CD4-positive, alpha-beta memory T cell (primary cell): ENCODE measurements at regions not wholly inside any gene's neighbourhood (a gene's known extent, or its start where the extent isn't known, plus 50 kb on each side); places are given as distances from the start of the nearest gene placed in this dataset.

ENCODE experiments used
- CTCF ChIA-PET: fragments of 350-600 bp; sonication (Branson Sonifier 250); formaldehyde crosslinking; loops from one replicate; lab custom pipeline; 2021; ENCODE audit warnings: inconsistent platforms; ENCODE audit not compliant: partially characterized antibody; lab: Charles Lee
- POLR2A ChIA-PET: fragments of 350-600 bp; sonication (Branson Sonifier 250); formaldehyde crosslinking; loops from one replicate; lab custom pipeline; 2021; ENCODE audit not compliant: partially characterized antibody; lab: Charles Lee
- DNase-seq, 5 donors: peaks; one replicate each; pipeline versions ENCODE4 v3.0.0 to v3.0.0-alpha.2; 2020 to 2022; ENCODE audit warnings: mixed read lengths in 1 of 5
- H3K27ac ChIP-seq: one replicate; pipeline ENCODE4 v1.7.0; 2013; ENCODE audit warnings: low read depth, low read length
- H3K27me3 ChIP-seq: 2 replicates; pipeline ENCODE4 v1.7.0; 2013; ENCODE audit warnings: mild to moderate bottlenecking, low read length, moderate library complexity; ENCODE audit not compliant: insufficient read depth
- H3K36me3 ChIP-seq: 2 replicates; pipeline ENCODE4 v1.7.0; 2013; ENCODE audit warnings: mild to moderate bottlenecking, low read length, moderate library complexity; ENCODE audit not compliant: insufficient read depth
- H3K4me1 ChIP-seq: 2 replicates; pipeline ENCODE4 v1.7.0; 2013; ENCODE audit warnings: mild to moderate bottlenecking, low read length, moderate library complexity; ENCODE audit not compliant: insufficient read depth
- H3K4me3 ChIP-seq, 2 donors: one replicate each; pipeline ENCODE4 v1.7.0; 2013; ENCODE audit warnings: low read length in 2 of 2, mild to moderate bottlenecking in 1 of 2
- H3K9me3 ChIP-seq, 2 donors: one replicate each; pipeline ENCODE4 v1.7.0; 2013; ENCODE audit warnings: low read length in 2 of 2, control low read depth in 1 of 2; ENCODE audit not compliant: control insufficient read depth in 1 of 2
- H3K27ac Mint-ChIP-seq, 7 donors: one replicate each; pipeline ENCODE4 v1.8.0; 2020 to 2021; ENCODE audit warnings: mixed read lengths in 7 of 7, mild to moderate bottlenecking in 6 of 7, inconsistent platforms in 3 of 7, moderate library complexity in 3 of 7
- H3K27me3 Mint-ChIP-seq, 2 donors: one replicate each; pipeline ENCODE4 v1.8.0; 2020 to 2021; ENCODE audit warnings: mixed read lengths in 2 of 2
- H3K36me3 Mint-ChIP-seq, 2 donors: one replicate each; pipeline ENCODE4 v1.8.0; 2020 to 2021; ENCODE audit warnings: mixed read lengths in 2 of 2, inconsistent platforms in 1 of 2, mild to moderate bottlenecking in 1 of 2
- H3K4me1 Mint-ChIP-seq, 4 donors: one replicate each; pipeline ENCODE4 v1.8.0; 2020 to 2021; ENCODE audit warnings: mixed read lengths in 4 of 4, mild to moderate bottlenecking in 1 of 4
- H3K4me3 Mint-ChIP-seq, 8 donors: one replicate each; pipeline ENCODE4 v1.8.0; 2020 to 2021; ENCODE audit warnings: mixed read lengths in 8 of 8, mild to moderate bottlenecking in 7 of 8, moderate library complexity in 6 of 8, inconsistent platforms in 3 of 8
- H3K9me3 Mint-ChIP-seq, 8 donors: one replicate each; pipeline ENCODE4 v1.8.0; 2020 to 2021; ENCODE audit warnings: mixed read lengths in 8 of 8, mild to moderate bottlenecking in 5 of 8, inconsistent platforms in 3 of 8, moderate library complexity in 1 of 8
- intact Hi-C: fragments of 100-400 bp; cut with micrococcal nuclease; formaldehyde crosslinking; loops from one replicate; pipeline ENCODE4 v1.15.1; 2023

DNA sequence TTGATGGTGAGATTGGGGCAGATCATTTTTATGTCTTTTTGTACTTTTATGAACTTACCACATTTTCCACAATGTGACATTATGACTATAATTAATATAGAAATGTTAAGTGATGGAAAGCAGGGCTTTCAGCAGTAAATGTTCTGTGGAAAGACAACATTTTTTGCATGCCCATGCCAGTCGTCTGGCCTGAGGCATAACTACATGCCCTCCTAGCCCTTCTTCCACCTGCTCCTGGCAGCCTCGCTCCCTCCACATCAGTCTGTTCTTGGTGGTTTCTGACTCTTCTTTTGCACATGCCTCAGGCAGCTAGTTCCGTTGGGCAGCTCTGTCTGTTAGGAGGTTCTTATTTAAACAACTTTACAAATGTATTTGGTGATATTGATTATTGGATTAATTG is 182.0 kb upstream of the TWIST2 start:
- no peaks in the 10 kb centered on the region for H3K9me3 ChIP-seq
- H3K27me3 ChIP-seq = no peaks in the 10 kb centered on the region
- CTCF ChIA-PET = no interaction called here
- Mint-ChIP-seq H3K4me1 (no peaks in the 10 kb centered on the region), H3K9me3 (peaks cover 5 to 36% (median 16%) of the 10 kb centered on the region in 8 donors), H3K4me3 (no peak overlapping the region), H3K27ac (no peak overlapping the region), H3K27me3 (peaks cover 12 to 23% of the 10 kb centered on the region in 2 donors), H3K36me3 (no peaks in the 10 kb centered on the region)
- H3K36me3 ChIP-seq = no peaks in the 10 kb centered on the region
- no peaks in the 10 kb centered on the region for H3K4me1 ChIP-seq
- DNase-seq = no peak
- POLR2A ChIA-PET = no interaction called here
- intact Hi-C loops = no loop called here
- no peak overlapping the region for H3K4me3 ChIP-seq
- no peak overlapping the region for H3K27ac ChIP-seq

DNA sequence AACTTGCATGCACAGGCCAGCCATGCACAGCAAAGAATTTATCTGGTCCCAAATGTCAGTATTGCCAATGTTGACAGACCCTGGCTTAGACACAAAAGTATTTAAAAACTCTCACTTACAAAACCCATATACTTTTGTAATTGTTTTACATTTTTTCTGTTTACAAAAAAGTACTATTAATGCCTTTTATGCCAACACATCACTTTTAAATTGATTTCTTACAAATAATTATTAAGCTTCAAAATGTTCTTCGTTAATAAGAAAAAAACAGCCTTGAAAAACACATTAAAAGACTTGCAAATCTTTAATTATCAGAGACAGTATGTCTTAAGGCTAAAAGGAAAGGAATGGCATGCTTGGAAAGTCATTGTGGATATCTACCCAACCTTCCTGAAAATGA is 181.3 kb upstream of the TWIST2 start:
- Histone ChIP-seq H3K36me3 (no peaks in the 10 kb centered on the region), H3K4me3 (no peak overlapping the region), H3K27ac (no peak overlapping the region), H3K4me1 (no peaks in the 10 kb centered on the region), H3K27me3 (no peaks in the 10 kb centered on the region), H3K9me3 (no peaks in the 10 kb centered on the region)
- intact Hi-C loops = no loop called here
- ChIA-PET CTCF (no interaction called here), POLR2A (no interaction called here)
- no peaks in the 10 kb centered on the region for H3K36me3 Mint-ChIP-seq
- no peak for DNase-seq
- H3K4me1 Mint-ChIP-seq = no peaks in the 10 kb centered on the region
- H3K27ac Mint-ChIP-seq = no peak overlapping the region
- peaks cover 12 to 23% of the 10 kb centered on the region in 2 donors for H3K27me3 Mint-ChIP-seq
- H3K4me3 Mint-ChIP-seq = no peak overlapping the region
- peaks cover 5 to 31% (median 13%) of the 10 kb centered on the region in 8 donors for H3K9me3 Mint-ChIP-seq

DNA sequence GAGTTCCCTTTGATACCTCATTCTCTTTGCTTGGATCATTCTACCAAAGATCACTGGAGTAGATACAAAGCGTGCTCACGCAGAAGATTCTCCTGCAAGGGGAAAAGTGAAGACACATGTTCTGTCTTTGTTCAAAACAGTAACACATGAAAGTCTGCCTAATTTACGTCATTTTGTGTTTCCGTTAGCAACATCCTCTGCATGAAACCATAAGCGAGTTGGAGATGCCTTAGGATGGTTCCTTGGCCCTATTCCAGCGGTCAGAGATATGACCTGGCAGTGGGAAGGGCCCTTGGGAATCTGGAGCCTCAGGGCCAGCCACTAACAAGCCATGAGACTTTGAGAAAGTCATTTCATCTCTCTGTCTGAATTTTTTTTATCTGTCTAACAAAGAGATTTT is 180.9 kb upstream of the TWIST2 start:
- ChIA-PET POLR2A (no interaction called here), CTCF (no interaction called here)
- Histone ChIP-seq H3K4me1 (no peaks in the 10 kb centered on the region), H3K4me3 (no peak overlapping the region), H3K9me3 (no peaks in the 10 kb centered on the region), H3K36me3 (no peaks in the 10 kb centered on the region), H3K27me3 (no peaks in the 10 kb centered on the region), H3K27ac (no peak overlapping the region)
- DNase-seq = no peak
- Mint-ChIP-seq H3K27me3 (peaks cover 12 to 23% of the 10 kb centered on the region in 2 donors), H3K9me3 (peaks cover 5 to 30% (median 12%) of the 10 kb centered on the region in 8 donors), H3K4me3 (no peak overlapping the region), H3K4me1 (no peaks in the 10 kb centered on the region), H3K36me3 (no peaks in the 10 kb centered on the region), H3K27ac (no peak overlapping the region)
- intact Hi-C loops = no loop called here

GRCh38 chr2:238667639-238668038 is 180.2 kb upstream of the TWIST2 start:
- H3K36me3 ChIP-seq = no peaks in the 10 kb centered on the region
- ChIA-PET CTCF (no interaction called here), POLR2A (no interaction called here)
- intact Hi-C loops = no loop called here
- H3K4me1 Mint-ChIP-seq = no peaks in the 10 kb centered on the region
- H3K27me3 Mint-ChIP-seq = peaks cover 15 to 23% of the 10 kb centered on the region in 2 donors
- H3K4me3 ChIP-seq = no peak overlapping the region
- H3K27me3 ChIP-seq = no peaks in the 10 kb centered on the region
- H3K9me3 Mint-ChIP-seq = peaks cover 5 to 30% (median 11%) of the 10 kb centered on the region in 8 donors
- no peak overlapping the region for H3K27ac Mint-ChIP-seq
- H3K4me1 ChIP-seq = no peaks in the 10 kb centered on the region
- H3K36me3 Mint-ChIP-seq = no peaks in the 10 kb centered on the region
- no peaks in the 10 kb centered on the region for H3K9me3 ChIP-seq
- H3K4me3 Mint-ChIP-seq = no peak overlapping the region
- DNase-seq = no peak
- H3K27ac ChIP-seq = no peak overlapping the region

DNA sequence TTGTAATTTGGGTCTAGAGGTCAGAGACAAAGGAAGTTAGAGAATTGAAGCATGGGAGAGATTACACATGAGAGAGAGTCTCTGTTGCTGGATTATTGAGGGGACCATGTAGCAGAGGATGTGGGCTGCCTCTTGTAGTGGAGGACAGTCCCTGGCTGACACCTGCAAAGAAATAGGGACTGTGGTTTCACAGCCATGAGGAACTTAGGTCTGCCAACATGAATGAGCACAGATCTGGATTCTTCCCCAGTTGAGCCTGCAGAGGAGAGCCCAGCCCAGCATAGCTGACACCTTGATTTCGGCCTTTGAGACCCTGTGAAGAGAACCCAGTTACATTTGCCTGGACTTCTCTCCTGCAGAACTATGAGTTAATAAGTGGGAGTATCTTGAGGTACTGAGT is 179.5 kb upstream of the TWIST2 start:
- no peaks in the 10 kb centered on the region for H3K4me1 Mint-ChIP-seq
- no peak overlapping the region for H3K27ac Mint-ChIP-seq
- DNase-seq = no peak
- intact Hi-C loops = no loop called here
- peaks cover 14 to 23% of the 10 kb centered on the region in 2 donors for H3K27me3 Mint-ChIP-seq
- no peak overlapping the region for H3K4me3 Mint-ChIP-seq
- no peak overlapping the region for H3K4me3 ChIP-seq
- H3K4me1 ChIP-seq = no peaks in the 10 kb centered on the region
- no peak overlapping the region for H3K27ac ChIP-seq
- POLR2A ChIA-PET = no interaction called here
- no peaks in the 10 kb centered on the region for H3K36me3 ChIP-seq
- no peaks in the 10 kb centered on the region for H3K27me3 ChIP-seq
- H3K36me3 Mint-ChIP-seq = no peaks in the 10 kb centered on the region
- no peaks in the 10 kb centered on the region for H3K9me3 ChIP-seq
- peaks cover 4 to 30% (median 5%) of the 10 kb centered on the region in 8 donors for H3K9me3 Mint-ChIP-seq
- CTCF ChIA-PET = no interaction called here

GRCh38 chr2:238669046-238669445 is 178.8 kb upstream of the TWIST2 start:
- Mint-ChIP-seq H3K36me3 (no peaks in the 10 kb centered on the region), H3K27me3 (peaks cover 11 to 19% of the 10 kb centered on the region in 2 donors), H3K4me3 (no peak overlapping the region), H3K27ac (no peak overlapping the region), H3K4me1 (no peaks in the 10 kb centered on the region), H3K9me3 (peaks cover 2 to 25% (median 3%) of the 10 kb centered on the region in 8 donors)
- CTCF ChIA-PET = no interaction called here
- Histone ChIP-seq H3K4me3 (no peak overlapping the region), H3K4me1 (no peaks in the 10 kb centered on the region), H3K9me3 (no peaks in the 10 kb centered on the region), H3K27ac (no peak overlapping the region), H3K27me3 (no peaks in the 10 kb centered on the region), H3K36me3 (no peaks in the 10 kb centered on the region)
- DNase-seq = no peak
- POLR2A ChIA-PET = no interaction called here
- intact Hi-C loops = no loop called here

- no peaks in the 10 kb centered on the region for H3K4me1 Mint-ChIP-seq
- intact Hi-C loops = no loop called here
These were observed 178.3 kb upstream of the TWIST2 start for GRCh38 chr2:238669581-238670080.

More at GRCh38 chr2:238669581-238670080, 178.3 kb upstream of the TWIST2 start:
- Histone ChIP-seq H3K4me1 (no peaks in the 10 kb centered on the region), H3K36me3 (no peaks in the 10 kb centered on the region), H3K9me3 (no peaks in the 10 kb centered on the region), H3K27ac (no peak overlapping the region), H3K4me3 (no peak overlapping the region), H3K27me3 (no peaks in the 10 kb centered on the region)
- H3K27ac Mint-ChIP-seq = no peak overlapping the region
- no peaks in the 10 kb centered on the region for H3K36me3 Mint-ChIP-seq
- ChIA-PET CTCF (no interaction called here), POLR2A (no interaction called here)
- H3K9me3 Mint-ChIP-seq = peaks cover 2 to 25% (median 4%) of the 10 kb centered on the region in 8 donors
- no peak overlapping the region for H3K4me3 Mint-ChIP-seq
- no peak for DNase-seq
- H3K27me3 Mint-ChIP-seq = peaks cover 11 to 22% of the 10 kb centered on the region in 2 donors
